ENCODE measurements at regions not wholly inside any gene's neighbourhood (a gene's known extent, or its start where the extent isn't known, plus 50 kb on each side); places are given as distances from the start of the nearest gene placed in this dataset.

DNA sequence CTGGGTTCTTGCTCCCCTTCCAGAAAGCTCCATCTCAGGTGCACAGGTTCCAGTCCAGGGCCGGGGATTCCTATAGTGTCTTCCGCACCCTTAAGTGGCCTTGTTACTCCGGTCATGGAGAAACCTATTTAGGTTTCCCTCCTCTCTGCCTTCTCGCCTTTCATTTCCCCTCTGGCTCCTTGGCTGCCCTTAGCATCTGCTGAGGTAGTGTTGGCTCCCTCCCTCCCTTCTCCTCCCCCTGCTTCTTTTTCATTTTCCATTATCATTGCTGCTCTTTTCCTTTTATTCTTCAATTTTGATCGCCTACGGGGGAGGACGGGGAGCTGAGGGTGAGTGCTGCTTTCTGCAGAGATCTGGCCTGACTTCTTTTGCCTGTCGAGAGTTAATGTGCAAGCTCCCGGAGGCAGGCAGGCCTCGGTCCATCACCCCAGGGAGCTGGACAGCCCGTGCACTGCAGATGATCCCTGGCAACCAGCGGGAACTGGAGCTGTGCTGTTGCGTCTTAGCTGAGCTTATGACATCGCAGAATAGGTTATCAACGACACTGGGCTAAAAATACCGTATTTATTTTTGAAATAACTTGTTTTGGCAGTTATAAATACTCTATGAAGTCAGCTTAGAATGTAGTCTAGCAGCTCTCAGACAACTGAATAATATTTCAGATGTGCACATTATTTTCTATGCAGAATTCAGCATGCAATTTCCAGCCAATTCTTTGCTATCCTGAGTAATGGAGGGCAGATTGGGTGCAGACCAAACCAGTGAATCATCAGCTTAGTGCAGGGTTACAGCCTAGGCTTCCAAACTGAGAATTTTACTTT is 141.9 kb downstream of the SLC4A3 start:
- 53 to 62% methylated on average over 16 of the region's 16 CpGs for WGBS, 2 donors
- DNase-seq: no peak
- no peaks in the 10 kb centered on the region for H3K4me1 ChIP-seq
- no peak overlapping the region for H3K4me3 ChIP-seq (replicated peaks in 1 of 3)
- no peak for TF ChIP-seq POLR2A (IDR thresholded peaks at IDR 0.05)
- TF ChIP-seq, protein P1, sequence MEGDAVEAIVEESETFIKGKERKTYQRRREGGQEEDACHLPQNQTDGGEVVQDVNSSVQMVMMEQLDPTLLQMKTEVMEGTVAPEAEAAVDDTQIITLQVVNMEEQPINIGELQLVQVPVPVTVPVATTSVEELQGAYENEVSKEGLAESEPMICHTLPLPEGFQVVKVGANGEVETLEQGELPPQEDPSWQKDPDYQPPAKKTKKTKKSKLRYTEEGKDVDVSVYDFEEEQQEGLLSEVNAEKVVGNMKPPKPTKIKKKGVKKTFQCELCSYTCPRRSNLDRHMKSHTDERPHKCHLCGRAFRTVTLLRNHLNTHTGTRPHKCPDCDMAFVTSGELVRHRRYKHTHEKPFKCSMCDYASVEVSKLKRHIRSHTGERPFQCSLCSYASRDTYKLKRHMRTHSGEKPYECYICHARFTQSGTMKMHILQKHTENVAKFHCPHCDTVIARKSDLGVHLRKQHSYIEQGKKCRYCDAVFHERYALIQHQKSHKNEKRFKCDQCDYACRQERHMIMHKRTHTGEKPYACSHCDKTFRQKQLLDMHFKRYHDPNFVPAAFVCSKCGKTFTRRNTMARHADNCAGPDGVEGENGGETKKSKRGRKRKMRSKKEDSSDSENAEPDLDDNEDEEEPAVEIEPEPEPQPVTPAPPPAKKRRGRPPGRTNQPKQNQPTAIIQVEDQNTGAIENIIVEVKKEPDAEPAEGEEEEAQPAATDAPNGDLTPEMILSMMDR (IDR thresholded peaks at IDR 0.05): no peak
- H3K27me3 ChIP-seq: no peaks in the 10 kb centered on the region
- intact Hi-C loops (cut with DNase I): no loop called here
- no peaks in the 10 kb centered on the region for H3K9me3 ChIP-seq
- H3K27ac ChIP-seq: no peak overlapping the region
- H3K36me3 ChIP-seq: no peaks in the 10 kb centered on the region

DNA sequence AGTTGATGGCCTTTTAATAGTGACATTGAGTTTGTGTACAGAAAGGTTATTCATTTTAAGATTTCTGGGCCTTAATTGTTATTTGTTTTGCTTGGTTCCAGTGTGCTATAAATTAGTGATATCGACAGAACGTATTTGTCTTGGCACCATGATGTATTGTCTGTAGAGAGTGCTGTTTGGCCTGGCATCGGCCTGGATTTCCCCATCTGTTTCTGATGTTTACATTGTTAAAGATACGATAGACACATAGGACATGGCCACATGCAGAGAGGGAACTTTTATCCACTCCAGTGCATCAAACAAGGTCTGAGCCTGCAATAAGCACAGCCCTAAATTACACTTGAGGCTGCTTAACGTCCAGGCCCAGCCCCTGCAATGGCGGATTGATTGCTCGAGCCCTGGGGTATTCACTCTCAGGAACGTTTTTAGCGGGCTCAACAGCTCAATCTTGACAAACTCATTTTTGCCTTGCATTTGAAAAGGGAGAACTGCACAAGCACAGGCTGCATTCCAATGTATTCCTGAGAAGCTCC is 144.7 kb downstream of the SLC4A3 start:
- Histone ChIP-seq H3K36me3 (no peaks in the 10 kb centered on the region), H3K27me3 (no peaks in the 10 kb centered on the region), H3K9me3 (no peaks in the 10 kb centered on the region), H3K4me1 (no peaks in the 10 kb centered on the region), H3K27ac (no peak overlapping the region), H3K4me3 (replicated peaks in 1 of 3) (no peak overlapping the region)
- TF ChIP-seq, protein P1 (IDR thresholded peaks at IDR 0.05): no peak
- no peak for TF ChIP-seq POLR2A (IDR thresholded peaks at IDR 0.05)
- intact Hi-C loops (cut with DNase I): no loop called here
- WGBS, 2 donors: 67 to 85% methylated on average over 9 of the region's 9 CpGs
- no peak for DNase-seq

DNA sequence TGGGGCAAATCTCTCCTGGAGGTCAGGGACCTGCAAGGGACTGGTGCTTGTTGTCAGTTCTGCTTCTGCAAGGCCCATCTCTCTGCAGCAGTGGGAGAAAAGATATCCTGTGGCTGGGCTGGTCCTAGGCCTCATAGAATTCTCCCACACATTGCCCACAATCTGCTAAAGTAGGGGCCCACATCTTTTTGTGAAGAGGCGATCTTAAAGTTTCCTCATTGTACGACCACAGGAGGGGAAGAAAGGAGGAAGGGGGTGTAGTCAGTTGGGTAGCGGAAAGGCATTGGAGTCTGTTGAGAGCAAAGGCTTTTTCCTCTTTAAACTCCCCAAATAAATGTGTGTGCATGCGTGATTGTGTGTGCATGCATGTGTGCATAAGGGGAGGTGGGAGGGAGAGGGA is 145.3 kb downstream of the SLC4A3 start:
- intact Hi-C loops (cut with DNase I): no loop called here
- no peak overlapping the region for H3K27ac ChIP-seq

DNA sequence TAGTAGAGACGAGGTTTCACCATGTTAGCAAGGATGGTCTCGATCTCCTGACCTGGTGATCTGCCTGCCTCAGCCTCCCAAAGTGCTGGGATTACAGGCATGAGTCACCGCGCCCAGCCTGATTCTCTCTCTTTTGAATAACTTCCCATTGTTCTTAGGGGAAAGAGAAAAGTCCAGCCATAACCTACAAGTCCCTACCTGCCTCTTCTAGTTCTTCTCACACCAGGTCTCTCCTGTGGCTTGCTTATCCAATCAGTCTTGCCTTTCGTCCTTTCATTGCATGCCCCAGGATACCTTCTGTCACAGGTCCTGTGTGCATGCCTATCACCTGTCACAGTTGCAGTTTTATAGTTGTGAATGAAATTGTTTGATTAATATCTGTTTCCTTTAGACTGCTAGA is 148.1 kb downstream of the SLC4A3 start:
- TF ChIP-seq, protein P1 (IDR thresholded peaks at IDR 0.05): no peak
- no peak for TF ChIP-seq POLR2A (IDR thresholded peaks at IDR 0.05)
- Histone ChIP-seq H3K27me3 (no peaks in the 10 kb centered on the region), H3K4me1 (no peaks in the 10 kb centered on the region), H3K36me3 (no peaks in the 10 kb centered on the region), H3K4me3 (replicated peaks in 1 of 3) (no peak overlapping the region), H3K9me3 (no peaks in the 10 kb centered on the region), H3K27ac (no peak overlapping the region)
- WGBS, 2 donors: 93 to 94% methylated on average over 5 of the region's 5 CpGs
- intact Hi-C loops (cut with DNase I): no loop called here
- no peak for DNase-seq

More for the DNA sequence above, 145.3 kb downstream of the SLC4A3 start:
- Histone ChIP-seq H3K9me3 (no peaks in the 10 kb centered on the region), H3K27me3 (no peaks in the 10 kb centered on the region), H3K4me3 (replicated peaks in 1 of 3) (no peak overlapping the region), H3K36me3 (no peaks in the 10 kb centered on the region), H3K4me1 (no peaks in the 10 kb centered on the region)
- WGBS, 2 donors: 82 to 88% methylated on average over 4 of the region's 4 CpGs
- DNase-seq: no peak
- TF ChIP-seq, protein P1 (IDR thresholded peaks at IDR 0.05): no peak
- no peak for TF ChIP-seq POLR2A (IDR thresholded peaks at IDR 0.05)

DNA sequence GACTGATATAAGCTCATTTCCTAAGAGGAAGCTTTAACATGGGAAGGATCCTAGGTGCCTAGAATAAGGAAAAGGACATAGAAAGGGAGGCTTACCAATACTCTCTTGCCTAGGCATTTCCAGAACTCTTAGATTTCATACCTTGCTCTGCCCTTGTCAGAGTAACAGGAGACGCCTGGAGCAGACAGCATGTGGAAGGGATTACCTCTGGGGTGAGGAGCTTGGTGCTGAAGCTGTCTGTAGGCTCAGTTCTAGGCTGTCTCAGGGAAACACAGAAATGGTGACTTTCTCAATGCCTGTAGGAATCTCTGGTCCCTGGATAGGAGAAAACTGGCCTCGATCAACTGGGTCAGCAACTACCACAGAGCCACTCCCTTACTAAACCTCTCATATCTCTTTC is 150.0 kb downstream of the SLC4A3 start:
- WGBS, 2 donors: 84 to 89% methylated on average over 2 of the region's 2 CpGs
- no peaks in the 10 kb centered on the region for H3K27me3 ChIP-seq

More for the DNA sequence above, 150.0 kb downstream of the SLC4A3 start:
- TF ChIP-seq, protein P1 (IDR thresholded peaks at IDR 0.05): no peak
- no peak for TF ChIP-seq POLR2A (IDR thresholded peaks at IDR 0.05)
- no peak overlapping the region for H3K27ac ChIP-seq
- no peak overlapping the region for H3K4me3 ChIP-seq (replicated peaks in 1 of 3)
- H3K4me1 ChIP-seq: no peaks in the 10 kb centered on the region
- DNase-seq: no peak
- H3K9me3 ChIP-seq: no peaks in the 10 kb centered on the region
- H3K36me3 ChIP-seq: no peaks in the 10 kb centered on the region
- intact Hi-C loops (cut with DNase I): no loop called here

Measured in thyroid gland (tissue), 4 donors.